T1000 (cell line): ENCODE measurements at regions not wholly inside any gene's neighbourhood (a gene's known extent, or its start where the extent isn't known, plus 50 kb on each side); places are given as distances from the start of the nearest gene placed in this dataset.
"Not testable (repeated sequence)": the region's sequence is repeated elsewhere in the genome, so short reads cannot be mapped to it uniquely, and the experiment has no call there.

ENCODE experiments used
- DNase-seq: peaks from one replicate; lab custom pipeline; 2025; ENCODE audit warnings: mixed read lengths; lab: John Stamatoyannopoulos, UW

DNA sequence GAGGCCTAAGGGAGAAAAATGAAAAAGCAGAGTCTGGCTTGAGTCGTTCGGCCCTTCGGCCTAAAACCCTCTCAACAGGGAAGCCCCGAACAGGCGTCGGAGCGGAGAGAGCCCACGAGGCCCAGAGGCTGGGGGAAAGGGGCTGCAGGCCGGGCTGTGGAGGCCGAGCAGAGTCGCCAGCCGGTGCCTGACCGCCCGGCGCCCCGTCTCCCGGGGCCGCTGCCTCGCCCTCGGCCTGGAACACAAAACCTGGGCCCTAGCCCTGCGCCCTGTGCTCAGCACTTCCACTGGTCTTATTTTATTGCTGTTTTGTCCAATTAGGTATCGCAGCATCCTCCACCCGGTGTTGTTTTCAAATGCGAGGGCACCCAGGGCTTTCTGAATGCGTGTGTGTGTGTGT, 110.1 kb upstream of the FOXD4L5 start:
- DNase-seq: not testable (repeated sequence)

DNA sequence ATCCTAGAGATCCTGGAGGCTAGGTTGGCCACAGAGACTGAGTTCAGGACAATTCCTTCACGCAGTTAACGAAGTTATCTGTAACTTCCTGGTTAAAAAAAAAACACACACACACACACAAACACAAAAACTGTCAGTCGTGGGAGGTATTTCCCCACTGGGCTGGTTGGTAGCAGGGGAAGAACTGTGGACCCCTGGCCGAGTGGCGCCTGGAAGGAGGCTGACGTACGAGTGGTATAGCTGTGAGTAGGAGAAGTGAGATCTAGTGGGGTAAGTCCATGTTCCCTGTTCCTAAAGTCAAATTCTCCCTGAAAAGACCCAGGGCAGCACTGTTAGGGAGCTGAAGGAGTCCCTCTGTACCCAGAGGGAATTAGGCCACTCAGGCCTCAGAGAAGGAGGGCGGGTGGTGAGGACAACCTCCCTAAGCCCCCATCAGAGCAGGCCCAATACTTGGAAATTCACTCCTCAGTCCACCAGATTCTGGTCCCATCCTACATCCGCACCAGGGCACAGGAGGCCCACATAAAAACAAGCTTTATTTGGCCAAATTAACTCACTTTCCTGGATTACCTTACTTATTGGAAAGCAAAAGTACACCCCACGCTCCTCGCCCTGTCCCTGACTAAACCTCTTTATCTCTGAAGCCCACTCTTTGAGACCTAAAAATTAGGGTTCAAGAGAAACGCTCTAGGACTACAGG, 108.3 kb upstream of the FOXD4L5 start:
- not testable (repeated sequence) for DNase-seq

- not testable (repeated sequence) for DNase-seq
Observed at GRCh38 chr9:65392611-65393010, 107.6 kb upstream of the FOXD4L5 start.

DNA sequence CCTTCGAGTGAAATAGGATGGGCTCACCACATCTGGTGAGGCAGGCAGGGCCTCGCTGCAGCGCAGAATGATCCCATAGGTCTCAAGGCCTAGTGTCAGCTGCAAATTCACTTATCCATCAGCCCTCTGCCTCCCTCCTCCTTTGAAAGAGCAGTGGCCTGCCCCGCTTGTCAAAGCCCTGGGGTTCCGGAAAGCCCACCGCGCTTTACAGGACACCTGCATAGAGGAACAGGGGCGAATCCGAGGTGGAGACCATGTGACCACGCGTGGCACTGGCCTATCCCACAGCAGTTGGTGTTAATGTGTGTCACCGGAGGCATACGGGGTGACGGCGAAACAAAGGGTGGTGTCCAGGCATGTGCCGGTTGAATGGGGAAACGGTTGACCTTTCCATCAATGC, 104.7 kb upstream of the FOXD4L5 start:
- DNase-seq: not testable (repeated sequence)

DNA sequence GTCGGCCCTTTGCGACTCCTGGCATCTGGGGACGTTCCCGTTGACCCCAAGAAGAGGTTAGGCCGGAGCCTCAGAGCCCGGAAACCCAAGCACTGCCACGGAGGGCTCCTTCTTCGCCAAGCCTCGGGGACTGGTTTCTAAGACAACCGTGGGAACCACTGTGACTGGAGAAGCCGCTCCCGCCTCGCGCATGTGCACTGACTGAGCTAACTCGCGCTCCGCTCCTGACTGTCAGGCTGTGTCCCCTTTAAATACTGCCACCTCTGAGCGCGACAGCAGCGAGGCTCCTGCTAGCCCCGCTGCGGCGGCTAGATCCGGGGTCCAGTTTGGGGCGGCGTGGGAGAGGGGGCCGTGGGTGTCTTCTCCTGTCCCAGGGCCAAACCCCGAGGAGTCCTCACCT, 104.2 kb upstream of the FOXD4L5 start:
- not testable (repeated sequence) for DNase-seq

DNA sequence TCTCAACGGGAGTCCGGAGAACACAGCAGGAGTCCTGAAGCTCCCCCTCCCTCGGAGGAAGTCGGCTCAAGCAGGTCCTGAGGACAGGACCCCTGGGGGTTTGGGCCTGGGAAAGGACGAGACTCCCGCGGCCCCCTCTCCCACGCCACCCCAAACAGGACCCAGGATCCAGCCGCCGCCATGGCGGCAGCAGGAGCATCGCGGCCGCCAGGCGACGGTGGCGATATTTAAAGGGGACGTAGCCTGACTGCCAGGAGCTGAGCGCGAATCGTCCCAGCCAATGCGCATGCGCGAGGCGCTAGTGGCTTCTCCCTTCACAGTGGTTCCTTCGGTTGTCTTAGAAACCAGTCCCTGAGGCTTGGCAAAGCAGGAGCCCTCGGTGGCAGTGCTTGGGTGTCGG, 101.7 kb upstream of the FOXD4L5 start:
- not testable (repeated sequence) for DNase-seq

- DNase-seq: not testable (repeated sequence)
Observed at GRCh38 chr9:65386191-65386590, 101.2 kb upstream of the FOXD4L5 start.

GRCh38 chr9:65385655-65386024, 100.6 kb upstream of the FOXD4L5 start:
- DNase-seq: not testable (repeated sequence)

DNA sequence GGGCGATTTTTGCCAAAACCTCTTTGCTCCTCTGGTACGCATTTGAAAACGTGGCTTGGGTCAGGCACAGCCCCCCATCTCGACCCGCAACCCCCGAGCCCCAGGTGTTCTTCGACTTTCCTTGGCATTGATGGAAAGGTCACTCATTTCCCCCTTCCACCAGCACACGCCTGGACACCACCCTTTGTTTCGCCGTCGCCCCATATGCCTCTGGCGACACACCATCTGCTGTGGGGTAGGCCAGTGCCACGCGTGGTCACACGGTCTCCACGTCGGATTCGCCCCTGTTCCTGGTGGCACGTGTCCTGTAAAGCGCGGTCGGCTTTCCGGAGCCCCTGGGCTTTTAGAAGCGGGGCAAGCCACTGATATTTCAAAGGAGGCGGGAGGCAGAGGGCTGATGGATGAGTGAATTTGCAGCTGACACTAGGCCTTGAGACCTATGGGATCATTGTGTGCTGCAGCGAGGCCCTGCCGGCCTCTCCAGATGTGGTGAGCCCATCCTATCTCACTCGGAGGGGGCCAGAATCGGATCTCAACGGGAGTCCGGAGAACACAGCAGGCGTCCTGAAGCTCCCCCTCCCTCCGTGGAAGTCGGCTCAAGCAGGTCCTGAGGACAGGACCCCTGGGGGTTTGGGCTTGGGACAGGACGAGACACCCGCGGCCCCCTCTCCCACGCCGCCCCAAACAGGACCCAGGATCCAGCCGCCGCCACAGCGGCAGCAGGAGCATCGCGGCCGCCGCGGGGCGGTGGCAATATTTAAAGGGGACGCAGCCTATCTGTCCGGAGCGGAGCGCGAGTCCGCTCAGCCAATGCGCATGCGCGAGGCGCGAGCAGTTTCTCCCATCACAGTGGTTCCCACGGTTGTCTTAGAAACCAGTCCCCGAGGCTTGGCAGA, 100.0 kb upstream of the FOXD4L5 start:
- not testable (repeated sequence) for DNase-seq

DNA sequence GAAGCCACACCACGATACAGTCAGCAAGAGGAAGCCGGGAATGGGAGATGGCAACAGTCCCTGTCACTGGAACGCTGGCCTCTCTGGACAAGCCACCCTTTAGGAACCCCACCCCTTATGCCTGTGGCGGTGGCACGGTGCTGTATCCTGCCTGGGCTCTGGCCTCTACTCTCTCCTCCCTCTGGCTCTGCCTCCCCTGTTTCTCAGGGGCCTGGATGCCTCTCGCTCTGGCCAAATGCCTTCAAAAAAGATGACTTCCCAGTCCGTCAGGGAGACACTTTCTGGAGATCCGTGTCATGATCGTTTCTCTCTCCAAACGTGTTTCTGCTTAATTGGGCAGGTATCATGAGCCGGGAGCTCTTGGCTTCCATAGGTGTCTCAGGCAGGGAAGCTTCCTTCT, 99.1 kb upstream of the FOXD4L5 start:
- not testable (repeated sequence) for DNase-seq

DNA sequence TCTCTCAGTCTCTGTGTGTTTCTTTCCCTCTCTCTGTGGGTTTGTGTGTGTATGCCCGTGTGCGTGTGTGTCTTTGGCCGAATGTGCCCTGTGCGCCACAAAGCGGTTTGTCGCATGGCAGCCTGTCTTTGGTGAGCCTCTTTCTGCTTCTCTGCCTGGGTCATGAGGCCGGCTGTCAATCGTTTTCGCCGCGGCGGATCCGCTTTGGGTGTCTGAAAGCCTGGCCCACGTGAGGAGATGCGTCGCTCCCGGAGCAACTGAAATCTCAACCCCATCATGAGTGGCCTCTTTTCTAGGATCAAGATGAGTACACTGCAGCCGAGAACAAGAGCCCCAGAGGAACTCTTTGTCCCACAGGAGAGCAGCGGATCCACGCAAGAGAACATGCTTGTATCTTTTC, 98.6 kb upstream of the FOXD4L5 start:
- not testable (repeated sequence) for DNase-seq

DNA sequence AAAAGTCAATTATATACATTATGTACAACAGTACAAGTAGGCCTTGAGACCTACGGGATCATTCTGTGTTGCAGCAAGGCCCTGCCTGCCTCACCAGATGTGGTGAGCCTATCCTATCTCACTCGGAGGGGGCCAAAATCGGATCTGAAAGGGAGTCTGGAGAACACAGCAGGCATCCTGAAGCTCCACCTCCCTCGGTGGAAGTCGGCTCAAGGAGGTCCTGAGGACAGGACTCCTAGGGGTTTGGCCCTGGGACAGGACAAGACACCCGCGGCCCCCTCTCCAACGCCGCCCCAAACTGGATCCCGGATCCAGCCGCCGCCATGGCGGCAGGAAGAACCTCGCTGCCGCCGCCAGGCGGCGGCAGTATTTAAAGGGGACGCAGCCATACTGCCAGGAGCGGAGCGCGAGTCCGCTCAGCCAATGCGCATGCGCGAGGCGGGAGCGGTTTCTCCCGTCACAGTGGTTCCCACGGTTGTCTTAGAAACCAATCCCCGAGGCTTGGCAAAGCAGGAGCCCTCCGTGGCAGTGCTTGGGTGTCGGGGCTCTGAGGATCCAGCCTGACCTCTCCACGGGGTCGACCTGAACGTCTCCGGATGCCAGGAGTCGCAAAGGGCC, 97.8 kb upstream of the FOXD4L5 start:
- DNase-seq: not testable (repeated sequence)
